MM.1S (cell line): ENCODE measurements at regions not wholly inside any gene's neighbourhood (a gene's known extent, or its start where the extent isn't known, plus 50 kb on each side); places are given as distances from the start of the nearest gene placed in this dataset.

Experiments
- DNase-seq: peaks from one replicate; pipeline ENCODE4 v3.0.0-alpha.2; 2015
- H2AFZ ChIP-seq: fragments of 300-600 bp; sonication (generic); 2 replicates; pipeline ENCODE4 v1.6.0; 2016; ENCODE audit warnings: antibody characterized with exemption, low read length
- H3F3A ChIP-seq: fragments of 300-600 bp; sonication (generic); 2 replicates; pipeline ENCODE4 v1.6.1; 2016; ENCODE audit warnings: mild to moderate bottlenecking, antibody characterized with exemption, low read length, moderate library complexity, mixed read lengths; ENCODE audit not compliant: insufficient read depth
- H3K27ac ChIP-seq: fragments of 300-600 bp; sonication (generic); 2 replicates; pipeline ENCODE4 v1.5.1; 2016; ENCODE audit warnings: mild to moderate bottlenecking, low read length
- H3K27me3 ChIP-seq: fragments of 300-600 bp; sonication (generic); replicated peaks from 2 replicates; pipeline ENCODE4 v1.6.0; 2016; ENCODE audit warnings: low read length; ENCODE audit not compliant: insufficient read depth
- H3K36me3 ChIP-seq: fragments of 300-600 bp; sonication (generic); replicated peaks from 2 replicates; pipeline ENCODE4 v1.6.1; 2016; ENCODE audit warnings: mild to moderate bottlenecking, low read length, mixed read lengths; ENCODE audit not compliant: insufficient read depth
- H3K4me1 ChIP-seq: fragments of 300-600 bp; sonication (generic); 2 replicates; pipeline ENCODE4 v1.6.1; 2016; ENCODE audit warnings: low read length, mixed read lengths
- H3K4me2 ChIP-seq: fragments of 300-600 bp; sonication (generic); 2 replicates; pipeline ENCODE4 v1.6.0; 2016; ENCODE audit warnings: low read depth, low read length
- H3K4me3 ChIP-seq: fragments of 300-600 bp; sonication (generic); 2 replicates; pipeline ENCODE4 v1.5.1; 2016; ENCODE audit warnings: low read length, mixed read lengths
- H3K79me2 ChIP-seq: fragments of 300-600 bp; sonication (generic); 2 replicates; pipeline ENCODE4 v1.6.1; 2016; ENCODE audit warnings: mixed run types, low read length, mixed read lengths
- H3K9ac ChIP-seq: fragments of 300-600 bp; sonication (generic); 2 replicates; pipeline ENCODE4 v1.6.1; 2016; ENCODE audit warnings: low read length, mixed read lengths
- H3K9me2 ChIP-seq: fragments of 300-600 bp; sonication (generic); replicated peaks from 2 replicates; pipeline ENCODE4 v1.6.1; 2016; ENCODE audit warnings: mild to moderate bottlenecking, low read length, mixed read lengths; ENCODE audit not compliant: insufficient read depth
- H3K9me3 ChIP-seq: fragments of 300-600 bp; sonication (generic); replicated peaks from 2 replicates; pipeline ENCODE4 v1.6.1; 2016; ENCODE audit warnings: mild to moderate bottlenecking, low read length, mixed read lengths; ENCODE audit not compliant: insufficient read depth
- H4K20me1 ChIP-seq: fragments of 300-600 bp; sonication (generic); 2 replicates; pipeline ENCODE4 v1.6.1; 2016; ENCODE audit warnings: mild to moderate bottlenecking, low read length, moderate library complexity, mixed read lengths; ENCODE audit not compliant: insufficient read depth
- EZH2 ChIP-seq: fragments of 300-600 bp; sonication (generic); optimal IDR thresholded peaks from 2 replicates; pipeline ENCODE3; 2017; ENCODE audit warnings: low read depth, mild to moderate bottlenecking, antibody characterized with exemption, low read length, mixed read lengths
- EZH2phosphoT487 ChIP-seq: fragments of 300-600 bp; sonication (generic); IDR thresholded peaks from 2 replicates; pipeline ENCODE4 v1.6.1; 2018; ENCODE audit warnings: antibody characterized with exemption, low read length
- TF ChIP-seq, protein P1 (sequence below): fragments of 300-600 bp; sonication (generic); IDR thresholded peaks from 2 replicates; pipeline ENCODE4 v1.5.1; 2016; ENCODE audit warnings: antibody characterized with exemption, low read length, mixed read lengths

DNA sequence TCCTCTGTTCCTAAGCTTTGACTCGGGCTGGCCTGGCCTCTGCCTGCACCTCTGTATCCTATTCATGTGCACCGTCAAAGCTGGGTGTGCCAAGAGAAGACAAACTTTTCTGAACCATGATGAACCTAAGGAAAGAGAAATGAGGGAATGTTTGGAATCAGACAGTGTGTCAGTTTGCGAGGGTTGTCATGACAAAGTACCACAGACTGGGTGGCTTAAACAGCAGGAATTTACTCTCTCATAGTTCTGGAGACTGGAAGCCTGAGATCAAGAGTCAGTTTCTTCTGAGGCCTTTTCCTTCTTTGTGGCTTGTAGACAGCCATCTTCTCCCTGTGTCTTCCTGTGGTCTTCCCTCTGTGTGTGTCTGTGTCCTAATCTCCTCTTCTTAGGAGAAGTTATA, 129.0 kb downstream of the KATNIP start:
- H2AFZ ChIP-seq, result no peak overlapping the region
- no peaks in the 10 kb centered on the region for H3K9me3 ChIP-seq
- no peak for DNase-seq
- H3F3A ChIP-seq, result no peaks in the 10 kb centered on the region
- no peak overlapping the region for H3K4me2 ChIP-seq
- H3K4me3 ChIP-seq, result no peak overlapping the region
- no peaks in the 10 kb centered on the region for H3K36me3 ChIP-seq
- no peaks in the 10 kb centered on the region for H3K79me2 ChIP-seq
- H4K20me1 ChIP-seq, result no peaks in the 10 kb centered on the region
- H3K9me2 ChIP-seq, result no peaks in the 10 kb centered on the region
- H3K4me1 ChIP-seq, result no peaks in the 10 kb centered on the region
- H3K9ac ChIP-seq, result no peak overlapping the region
- no peak overlapping the region for H3K27ac ChIP-seq
- H3K27me3 ChIP-seq, result no peaks in the 10 kb centered on the region
- TF ChIP-seq, protein P1, sequence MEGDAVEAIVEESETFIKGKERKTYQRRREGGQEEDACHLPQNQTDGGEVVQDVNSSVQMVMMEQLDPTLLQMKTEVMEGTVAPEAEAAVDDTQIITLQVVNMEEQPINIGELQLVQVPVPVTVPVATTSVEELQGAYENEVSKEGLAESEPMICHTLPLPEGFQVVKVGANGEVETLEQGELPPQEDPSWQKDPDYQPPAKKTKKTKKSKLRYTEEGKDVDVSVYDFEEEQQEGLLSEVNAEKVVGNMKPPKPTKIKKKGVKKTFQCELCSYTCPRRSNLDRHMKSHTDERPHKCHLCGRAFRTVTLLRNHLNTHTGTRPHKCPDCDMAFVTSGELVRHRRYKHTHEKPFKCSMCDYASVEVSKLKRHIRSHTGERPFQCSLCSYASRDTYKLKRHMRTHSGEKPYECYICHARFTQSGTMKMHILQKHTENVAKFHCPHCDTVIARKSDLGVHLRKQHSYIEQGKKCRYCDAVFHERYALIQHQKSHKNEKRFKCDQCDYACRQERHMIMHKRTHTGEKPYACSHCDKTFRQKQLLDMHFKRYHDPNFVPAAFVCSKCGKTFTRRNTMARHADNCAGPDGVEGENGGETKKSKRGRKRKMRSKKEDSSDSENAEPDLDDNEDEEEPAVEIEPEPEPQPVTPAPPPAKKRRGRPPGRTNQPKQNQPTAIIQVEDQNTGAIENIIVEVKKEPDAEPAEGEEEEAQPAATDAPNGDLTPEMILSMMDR, result no peak
- TF ChIP-seq EZH2, result no peak
- TF ChIP-seq EZH2phosphoT487, result no peak

DNA sequence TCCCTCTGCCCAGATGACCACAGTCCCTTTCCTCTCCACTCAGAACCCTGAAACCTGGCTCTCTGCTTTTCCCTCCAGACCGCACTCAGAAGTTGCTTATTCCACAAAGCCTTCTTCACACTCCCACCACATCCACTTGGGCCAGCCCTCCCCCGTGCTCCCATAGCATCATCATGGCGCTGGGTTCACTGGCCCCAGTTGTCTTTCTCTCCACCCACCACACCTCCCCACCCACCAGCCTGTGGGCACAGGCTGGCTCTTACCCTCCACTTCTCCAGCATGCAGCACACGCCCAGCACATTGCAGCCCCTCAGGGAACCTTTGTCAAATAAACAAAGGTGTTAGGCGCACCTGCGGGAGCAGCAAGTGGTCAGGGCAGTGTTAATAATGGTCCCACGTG, 130.0 kb downstream of the KATNIP start:
- H4K20me1 ChIP-seq, result no peaks in the 10 kb centered on the region
- H3K9ac ChIP-seq, result no peak overlapping the region
- no peaks in the 10 kb centered on the region for H3K4me1 ChIP-seq
- no peaks in the 10 kb centered on the region for H3F3A ChIP-seq
- no peaks in the 10 kb centered on the region for H3K9me2 ChIP-seq
- no peak overlapping the region for H3K4me3 ChIP-seq
- H3K36me3 ChIP-seq, result no peaks in the 10 kb centered on the region
- H3K79me2 ChIP-seq, result no peaks in the 10 kb centered on the region
- TF ChIP-seq, protein P1, result no peak
- no peak for TF ChIP-seq EZH2
- TF ChIP-seq EZH2phosphoT487, result no peak
- no peaks in the 10 kb centered on the region for H3K9me3 ChIP-seq
- no peak overlapping the region for H2AFZ ChIP-seq
- no peak overlapping the region for H3K4me2 ChIP-seq
- H3K27me3 ChIP-seq, result no peaks in the 10 kb centered on the region
- H3K27ac ChIP-seq, result no peak overlapping the region
- DNase-seq, result no peak

GRCh38 chr16:27681681-27682080, 131.7 kb downstream of the KATNIP start:
- Histone ChIP-seq H3K36me3 (no peaks in the 10 kb centered on the region), H3K9me2 (no peaks in the 10 kb centered on the region), H4K20me1 (no peaks in the 10 kb centered on the region), H3K9ac (no peak overlapping the region), H3K4me1 (no peaks in the 10 kb centered on the region), H3F3A (no peaks in the 10 kb centered on the region), H3K27ac (no peak overlapping the region), H2AFZ (no peak overlapping the region), H3K4me3 (no peak overlapping the region), H3K4me2 (no peak overlapping the region), H3K9me3 (no peaks in the 10 kb centered on the region), H3K79me2 (no peaks in the 10 kb centered on the region), H3K27me3 (no peaks in the 10 kb centered on the region)
- TF ChIP-seq EZH2phosphoT487 (no peak), EZH2 (no peak)
- TF ChIP-seq, protein P1, result no peak
- DNase-seq, result no peak
